HepG2 (cell line): ENCODE measurements at regions not wholly inside any gene's neighbourhood (a gene's known extent, or its start where the extent isn't known, plus 50 kb on each side); places are given as distances from the start of the nearest gene placed in this dataset.

Experiments
- ATAC-seq: fragments of 200-7000 bp; cut with Tn5 transposase; 3 replicates; pipeline ENCODE4 v1.9.1; 2020; ENCODE audit warnings: mild to moderate bottlenecking, moderate library complexity
- BruUV-seq: library from RNA; stranded (reverse); fragments of 400-500 nt; replicated peaks from 2 replicates; lab custom pipeline; 2021; lab: Mats Ljungman, UMichigan
- CTCF ChIA-PET: fragments of 300-600 bp; formaldehyde crosslinking; extraction: SDS; loops from one replicate; lab custom pipeline; 2021; ENCODE audit warnings: low total read pairs, inconsistent platforms, low intra/inter-chr PET ratio; lab: Yijun Ruan, JAX
- POLR2A ChIA-PET: fragments of 350-600 bp; sonication (Branson Sonifier 250); formaldehyde crosslinking; loops from one replicate; lab custom pipeline; 2020; ENCODE audit warnings: antibody characterized with exemption, inconsistent platforms; lab: Yijun Ruan, JAX
- DNase-seq: peaks from one replicate; pipeline ENCODE4 v3.0.0-alpha.2; 2015; ENCODE audit warnings: low spot score
- FAIRE-seq: peaks from 3 replicates; lab custom pipeline; 2011; peaks lifted over from hg19 to GRCh38; lab: Jason Lieb, UNC
- H2AFZ ChIP-seq: one replicate; pipeline ENCODE4 v1.6.1; 2011; ENCODE audit warnings: low read length, inconsistent platforms
- H3K27ac ChIP-seq: fragments of 300-600 bp; 3 replicates; pipeline ENCODE4 v1.8.0; 2011; ENCODE audit warnings: mixed run types, mild to moderate bottlenecking, mixed read lengths, low read length, inconsistent platforms; ENCODE audit not compliant: insufficient read depth; ENCODE audit errors: extremely low read length
- H3K27me3 ChIP-seq, 2 experiments: fragments of 200-600 bp in 1 of 2; 2 replicates in 1 of 2; 3 replicates in 1 of 2; pipeline versions ENCODE4 v1.6.0 to v1.8.0; 2011; ENCODE audit warnings: low read length in 2 of 2, mild to moderate bottlenecking in 2 of 2, moderate library complexity in 2 of 2, inconsistent platforms in 1 of 2; ENCODE audit not compliant: insufficient read depth in 2 of 2, control insufficient read depth in 1 of 2
- H3K36me3 ChIP-seq, 2 experiments: fragments of 200-600 bp in 1 of 2; replicated peaks in 1 of 2; 2 replicates in 1 of 2; 3 replicates in 1 of 2; pipeline versions ENCODE4 v1.5.1 to v1.8.0; 2011; ENCODE audit warnings: low read length in 2 of 2, inconsistent platforms in 1 of 2; ENCODE audit not compliant: insufficient read depth in 2 of 2, control insufficient read depth in 1 of 2
- H3K4me1 ChIP-seq: 2 replicates; pipeline ENCODE4 v1.5.1; 2012; ENCODE audit warnings: low read length, inconsistent platforms; ENCODE audit not compliant: insufficient read depth
- H3K4me2 ChIP-seq: 2 replicates; pipeline ENCODE4 v1.6.0; 2011; ENCODE audit warnings: low read depth, low read length, inconsistent platforms
- H3K4me3 ChIP-seq, 3 experiments: fragments of 200-600 bp in 1 of 3; sonication (generic), shearing (Covaris generic) in 1 of 3; replicated peaks in 1 of 3; 2 replicates each; pipeline ENCODE4 v1.5.1; 2011 to 2016; ENCODE audit warnings: low read length in 3 of 3, inconsistent platforms in 2 of 3, low read depth in 2 of 3, mild to moderate bottlenecking in 2 of 3, control low read depth in 1 of 3, mixed read lengths in 1 of 3; ENCODE audit not compliant: insufficient read depth in 1 of 3
- H3K79me2 ChIP-seq: one replicate; pipeline ENCODE4 v1.6.1; 2011; ENCODE audit warnings: low read length, inconsistent platforms; ENCODE audit not compliant: insufficient read depth
- H3K9ac ChIP-seq: 2 replicates; pipeline ENCODE4 v1.6.0; 2011; ENCODE audit warnings: mild to moderate bottlenecking, low read depth, low read length, inconsistent platforms; ENCODE audit not compliant: insufficient read depth
- H3K9me3 ChIP-seq: 2 replicates; pipeline ENCODE4 v1.5.1; 2012; ENCODE audit warnings: mild to moderate bottlenecking, low read length
- H4K20me1 ChIP-seq: 2 replicates; pipeline ENCODE4 v1.6.0; 2011; ENCODE audit warnings: inconsistent platforms, mild to moderate bottlenecking, low read length, moderate library complexity; ENCODE audit not compliant: insufficient read depth
- GRHL1 ChIP-seq: sonication (generic); formaldehyde crosslinking; conservative IDR thresholded peaks from 2 replicates; pipeline ENCODE4 v1.8.0; 2022; ENCODE audit warnings: missing genetic modification reagents
- HDAC1 ChIP-seq: sonication (generic); formaldehyde crosslinking; IDR thresholded peaks from 2 replicates; pipeline ENCODE4 v1.5.1; 2020; ENCODE audit warnings: mild to moderate bottlenecking, missing genetic modification reagents
- HMG20B ChIP-seq: conservative IDR thresholded peaks from 2 replicates; pipeline ENCODE4 v1.6.1; 2016; ENCODE audit warnings: missing genetic modification reagents, missing compliant biosample characterization
- HNRNPLL ChIP-seq: fragments of 200-400 bp; formaldehyde crosslinking; IDR thresholded peaks from 2 replicates; pipeline ENCODE4 v1.6.1; 2017; ENCODE audit warnings: mild to moderate bottlenecking, low read depth, low read length; ENCODE audit not compliant: poor library complexity, severe bottlenecking
- IKZF5 ChIP-seq: IDR thresholded peaks from 2 replicates; pipeline ENCODE4 v1.6.1; 2018; ENCODE audit warnings: missing genetic modification reagents, mild to moderate bottlenecking, missing compliant biosample characterization
- PCBP2 ChIP-seq: fragments of 200-400 bp; formaldehyde crosslinking; optimal IDR thresholded peaks from 2 replicates; pipeline ENCODE3; 2018; ENCODE audit warnings: low read length, low read depth; ENCODE audit not compliant: poor library complexity, severe bottlenecking
- PRDM15 ChIP-seq: sonication (generic); formaldehyde crosslinking; IDR thresholded peaks from 2 replicates; pipeline ENCODE4 v1.4.0; 2020; ENCODE audit warnings: missing genetic modification reagents
- RAD21 ChIP-seq: fragments of 450-650 bp; formaldehyde crosslinking; IDR thresholded peaks from 2 replicates; pipeline ENCODE4 v1.5.0; 2020; ENCODE audit warnings: mild to moderate bottlenecking
- TFAP4 ChIP-seq: sonication (generic); IDR thresholded peaks from 2 replicates; pipeline ENCODE4 v1.6.1; 2016; ENCODE audit warnings: low read depth, borderline replicate concordance
- ZFP1 ChIP-seq: IDR thresholded peaks from 2 replicates; pipeline ENCODE4 v1.6.1; 2016
- ZNF780A ChIP-seq: sonication (generic); formaldehyde crosslinking; IDR thresholded peaks from 2 replicates; pipeline ENCODE4 v1.8.0; 2022; ENCODE audit warnings: mild to moderate bottlenecking, missing genetic modification reagents, moderate library complexity
- ZZZ3 ChIP-seq: sonication (generic); formaldehyde crosslinking; IDR thresholded peaks from 2 replicates; pipeline ENCODE4 v1.4.0; 2020; ENCODE audit warnings: missing genetic modification reagents, mild to moderate bottlenecking, borderline replicate concordance
- WGBS: methylation state at CpG from one replicate; pipeline ENCODE4 v1.1.6; 2017; ENCODE audit warnings: low lambda C conversion rate; 5-methylcytosine and 5-hydroxymethylcytosine counted together
- in situ Hi-C: cut with HindIII; loops from 2 replicates; pipeline ENCODE4 v1.10.0; 2017; ENCODE audit warnings: low pct_unique_long_range_greater_than_20kb; ENCODE audit not compliant: extremely low pct_ligation_motif_present
- intact Hi-C: fragments of 100-400 bp; cut with micrococcal nuclease; formaldehyde crosslinking; loops from one replicate; pipeline ENCODE4 v1.10.0; 2022; ENCODE audit not compliant: unreplicated experiment

GRCh38 chr3:193879864-193880242 is 256.1 kb upstream of the HES1 start:
- H3K4me2 ChIP-seq = no peak overlapping the region
- H2AFZ ChIP-seq = no peak overlapping the region
- H3K4me3 ChIP-seq = no peak overlapping the region
- no peak overlapping the region for H3K27ac ChIP-seq
- H3K79me2 ChIP-seq = no peaks in the 10 kb centered on the region
- intact Hi-C loops (no loop called here), in situ Hi-C loops (no loop called here)
- no peaks in the 10 kb centered on the region; a peak in 3 of 5 replicates for H3K27me3 ChIP-seq
- POLR2A ChIA-PET = no interaction called here
- no TSS peak for BruUV-seq
- ATAC-seq (no peak), DNase-seq (no peak)
- H3K9me3 ChIP-seq = no peaks in the 10 kb centered on the region
- no peaks in the 10 kb centered on the region for H4K20me1 ChIP-seq
- no peaks in the 10 kb centered on the region for H3K36me3 ChIP-seq
- no peak overlapping the region for H3K9ac ChIP-seq
- TF ChIP-seq ZFP1 = no peak
- TF ChIP-seq, all 625 proteins: peak for 0
- 23% methylated on average over 1 of the region's 1 CpG for WGBS
- no peak for FAIRE-seq
- H3K4me1 ChIP-seq = peaks cover 36% of the 10 kb centered on the region
- CTCF ChIA-PET = no interaction called here

- Histone ChIP-seq H3K9me3 (no peaks in the 10 kb centered on the region), H3K4me1 (peaks cover 18% of the 10 kb centered on the region), H3K4me2 (no peak overlapping the region), H2AFZ (no peak overlapping the region), H3K9ac (no peak overlapping the region), H3K27ac (no peak overlapping the region), H3K27me3 (no peaks in the 10 kb centered on the region; a peak in 2 of 5 replicates), H4K20me1 (no peaks in the 10 kb centered on the region), H3K4me3 (no peak overlapping the region), H3K79me2 (no peaks in the 10 kb centered on the region), H3K36me3 (no peaks in the 10 kb centered on the region)
- no TSS peak for BruUV-seq
- WGBS = 61% methylated on average over 6 of the region's 6 CpGs
- DNase-seq (no peak), ATAC-seq (no peak), FAIRE-seq (no peak)
- in situ Hi-C loops = no loop called here
- POLR2A ChIA-PET = no interaction called here
- CTCF ChIA-PET = no interaction called here
- intact Hi-C loops = no loop called here
- TF ChIP-seq ZFP1 (no peak), HMG20B (no peak), IKZF5 (no peak), HNRNPLL (no peak), HDAC1 (no peak), TFAP4 (no peak), GRHL1 (no peak), ZNF780A (CRISPR knock-in tag) (no peak), ZZZ3 (CRISPR knock-in tag) (no peak), PCBP2 (no peak), PRDM15 (CRISPR knock-in tag) (no peak), RAD21 (CRISPR knock-in tag) (no peak)
Measured at GRCh38 chr3:193882091-193882490, 253.9 kb upstream of the HES1 start.
